ENCODE measurements at regions not wholly inside any gene's neighbourhood (a gene's known extent, or its start where the extent isn't known, plus 50 kb on each side); places are given as distances from the start of the nearest gene placed in this dataset.

DNA sequence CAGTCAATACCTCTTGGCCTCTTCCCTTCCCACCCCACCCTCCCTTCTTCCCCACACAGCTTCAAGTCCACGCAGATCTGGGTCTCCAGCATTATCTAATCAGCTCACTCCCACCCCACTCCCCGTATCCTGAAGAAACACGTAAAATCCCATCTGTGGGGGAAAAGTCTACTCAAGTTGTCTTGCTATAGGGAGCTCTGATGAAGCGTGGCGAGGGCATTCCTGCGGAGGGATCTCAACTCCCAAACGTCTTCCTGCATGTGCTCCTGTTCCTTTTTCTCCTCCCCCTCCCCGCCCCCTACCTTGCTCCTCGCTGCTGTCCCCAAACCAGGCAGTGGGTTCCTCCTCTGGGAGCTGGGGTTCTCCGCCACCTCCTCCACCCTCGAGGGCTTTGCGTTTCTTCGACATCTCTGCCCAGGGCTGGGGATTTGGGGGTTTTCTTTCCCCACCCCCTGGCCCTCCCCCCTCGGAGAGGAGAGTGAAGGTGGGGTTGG lies 181.8 kb downstream of the TBXT start:
- H3K27ac ChIP-seq (ENCODE audit: low read depth, low read length), result no peak overlapping the region
- H3K9ac ChIP-seq (ENCODE audit: low read depth, low read length), result no peak overlapping the region
- no peaks in the 10 kb centered on the region for H3K36me3 ChIP-seq (ENCODE audit: control insufficient read depth, insufficient read depth, low read length)
- H3K27me3 ChIP-seq (ENCODE audit: control insufficient read depth, insufficient read depth, low read length), result peaks cover 89% of the 10 kb centered on the region
- H3K4me1 ChIP-seq (ENCODE audit: control insufficient read depth, insufficient read depth, low read length), result peaks cover 17% of the 10 kb centered on the region
- no peaks in the 10 kb centered on the region for H3K9me3 ChIP-seq (ENCODE audit: control insufficient read depth, insufficient read depth, low read length)
- H3K4me3 ChIP-seq (ENCODE audit: low read depth, low read length), result peak overlapping the region; percentile 60

DNA sequence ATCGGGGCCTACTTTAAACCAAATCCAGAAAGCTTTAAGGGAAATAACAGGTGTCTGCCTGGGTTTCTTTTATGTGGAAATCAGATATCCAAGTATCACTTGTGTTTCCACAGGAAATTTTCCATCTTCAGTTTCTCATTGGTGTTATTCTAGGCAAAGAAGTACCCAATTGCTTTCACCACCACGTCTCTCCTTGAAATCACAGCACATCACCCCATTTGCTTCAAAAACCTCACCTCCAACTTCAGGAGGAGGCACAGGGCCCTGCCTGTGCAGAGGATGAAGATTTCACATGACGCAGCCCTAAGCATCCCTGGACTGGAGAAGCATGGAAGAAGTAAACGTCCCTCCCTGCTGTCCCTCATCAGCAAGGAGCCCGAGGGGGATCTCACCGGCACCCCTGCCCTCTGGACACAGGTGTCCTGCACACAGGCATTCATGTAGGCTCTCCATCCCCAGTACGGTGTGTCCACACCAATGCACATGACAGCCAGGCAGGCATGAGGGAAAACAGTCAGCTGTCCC lies 182.3 kb downstream of the TBXT start:
- H3K27me3 ChIP-seq (ENCODE audit: control insufficient read depth, insufficient read depth, low read length), result peaks cover 84% of the 10 kb centered on the region

GRCh38 chr6:165984729-165985275 lies 182.8 kb downstream of the TBXT start:
- H3K27ac ChIP-seq (ENCODE audit: low read depth, low read length), result no peak overlapping the region
- peaks cover 18% of the 10 kb centered on the region for H3K4me1 ChIP-seq (ENCODE audit: control insufficient read depth, insufficient read depth, low read length)
- H3K4me3 ChIP-seq (ENCODE audit: low read depth, low read length), result no peak overlapping the region
- no peak overlapping the region for H3K9ac ChIP-seq (ENCODE audit: low read depth, low read length)
- no peaks in the 10 kb centered on the region for H3K36me3 ChIP-seq (ENCODE audit: control insufficient read depth, insufficient read depth, low read length)
- H3K27me3 ChIP-seq (ENCODE audit: control insufficient read depth, insufficient read depth, low read length), result peaks cover 79% of the 10 kb centered on the region
- H3K9me3 ChIP-seq (ENCODE audit: control insufficient read depth, insufficient read depth, low read length), result no peaks in the 10 kb centered on the region

More for the DNA sequence above, 182.3 kb downstream of the TBXT start:
- no peaks in the 10 kb centered on the region for H3K9me3 ChIP-seq (ENCODE audit: control insufficient read depth, insufficient read depth, low read length)
- H3K36me3 ChIP-seq (ENCODE audit: control insufficient read depth, insufficient read depth, low read length), result no peaks in the 10 kb centered on the region
- H3K4me1 ChIP-seq (ENCODE audit: control insufficient read depth, insufficient read depth, low read length), result peaks cover 18% of the 10 kb centered on the region
- H3K27ac ChIP-seq (ENCODE audit: low read depth, low read length), result no peak overlapping the region
- H3K4me3 ChIP-seq (ENCODE audit: low read depth, low read length), result no peak overlapping the region
- no peak overlapping the region for H3K9ac ChIP-seq (ENCODE audit: low read depth, low read length)

GRCh38 chr6:165983112-165984072 lies 184.3 kb downstream of the TBXT start:
- Histone ChIP-seq H3K27ac (ENCODE audit: low read depth, low read length) (no peak overlapping the region), H3K4me3 (ENCODE audit: low read depth, low read length) (no peak overlapping the region), H3K9me3 (ENCODE audit: control insufficient read depth, insufficient read depth, low read length) (no peaks in the 10 kb centered on the region), H3K36me3 (ENCODE audit: control insufficient read depth, insufficient read depth, low read length) (no peaks in the 10 kb centered on the region), H3K27me3 (ENCODE audit: control insufficient read depth, insufficient read depth, low read length) (peaks cover 65% of the 10 kb centered on the region), H3K4me1 (ENCODE audit: control insufficient read depth, insufficient read depth, low read length) (peaks cover 10% of the 10 kb centered on the region), H3K9ac (ENCODE audit: low read depth, low read length) (no peak overlapping the region)

DNA sequence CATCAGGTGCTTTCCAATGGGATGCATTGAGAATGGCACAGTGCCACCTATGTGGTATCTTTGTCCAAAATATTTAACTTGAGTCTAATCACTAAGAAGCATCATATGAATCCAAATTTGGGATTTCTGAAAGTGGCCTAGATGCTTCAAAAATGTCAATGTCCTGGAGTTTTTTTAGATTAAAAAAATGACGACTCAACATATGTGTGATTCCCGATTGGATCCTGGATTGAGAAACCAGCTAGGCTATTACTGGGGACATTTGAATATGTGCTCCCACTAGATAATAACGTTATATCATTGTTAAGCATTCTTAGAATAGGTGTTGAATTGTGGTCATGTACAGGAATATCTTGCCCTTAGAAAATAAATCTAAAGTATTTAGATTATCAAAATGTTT lies 189.2 kb downstream of the TBXT start:
- H3K36me3 ChIP-seq (ENCODE audit: control insufficient read depth, insufficient read depth, low read length), result no peaks in the 10 kb centered on the region
- H3K4me1 ChIP-seq (ENCODE audit: control insufficient read depth, insufficient read depth, low read length), result peaks cover 10% of the 10 kb centered on the region
- H3K9me3 ChIP-seq (ENCODE audit: control insufficient read depth, insufficient read depth, low read length), result no peaks in the 10 kb centered on the region
- H3K27ac ChIP-seq (ENCODE audit: low read depth, low read length), result no peak overlapping the region
- H3K9ac ChIP-seq (ENCODE audit: low read depth, low read length), result no peak overlapping the region
- H3K27me3 ChIP-seq (ENCODE audit: control insufficient read depth, insufficient read depth, low read length), result peaks cover 15% of the 10 kb centered on the region
- H3K4me3 ChIP-seq (ENCODE audit: low read depth, low read length), result no peak overlapping the region

DNA sequence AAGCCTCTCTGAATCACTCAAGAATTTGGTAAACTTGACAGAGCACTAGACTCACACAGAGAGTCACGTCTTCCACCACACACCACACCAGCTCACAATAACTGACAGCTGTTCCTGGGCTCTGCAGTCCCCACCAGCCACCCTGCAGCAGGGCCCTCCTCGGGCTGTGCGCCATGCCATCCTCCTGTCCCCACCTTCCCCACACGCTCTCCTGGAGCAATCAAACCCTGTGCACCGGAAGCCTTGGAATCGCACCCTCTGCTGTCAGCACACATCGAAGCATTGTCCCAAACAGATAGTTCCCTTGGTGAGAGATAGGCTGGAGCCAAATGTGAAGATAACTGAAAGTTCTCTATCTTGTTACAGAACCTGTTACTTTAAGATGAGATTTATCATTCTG lies 191.0 kb downstream of the TBXT start:
- H3K4me1 ChIP-seq (ENCODE audit: control insufficient read depth, insufficient read depth, low read length), result peaks cover 9% of the 10 kb centered on the region

DNA sequence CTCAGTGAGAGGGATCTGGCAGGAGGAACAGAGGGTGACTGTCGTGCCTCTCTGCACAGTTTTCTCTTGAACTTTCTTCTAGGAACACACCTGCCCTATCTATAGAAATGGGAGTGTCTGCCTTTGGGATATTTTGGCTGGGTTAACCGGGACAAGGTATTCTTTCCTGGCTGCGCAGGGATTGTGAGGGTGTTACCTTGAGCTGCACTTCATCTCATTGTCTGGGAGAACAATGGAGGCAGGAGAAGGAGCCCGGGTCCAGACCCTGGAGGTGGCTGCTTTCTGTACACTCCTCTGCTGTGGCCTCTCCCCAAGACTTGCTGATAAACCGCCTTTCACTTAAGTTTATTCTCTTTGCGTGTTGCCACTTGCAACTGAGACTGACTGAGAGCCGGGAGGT lies 192.8 kb downstream of the TBXT start:
- no peak overlapping the region for H3K9ac ChIP-seq (ENCODE audit: low read depth, low read length)
- H3K4me1 ChIP-seq (ENCODE audit: control insufficient read depth, insufficient read depth, low read length), result no peaks in the 10 kb centered on the region
- H3K27ac ChIP-seq (ENCODE audit: low read depth, low read length), result no peak overlapping the region
- H3K27me3 ChIP-seq (ENCODE audit: control insufficient read depth, insufficient read depth, low read length), result no peaks in the 10 kb centered on the region
- no peaks in the 10 kb centered on the region for H3K36me3 ChIP-seq (ENCODE audit: control insufficient read depth, insufficient read depth, low read length)
- H3K4me3 ChIP-seq (ENCODE audit: low read depth, low read length), result no peak overlapping the region
- no peaks in the 10 kb centered on the region for H3K9me3 ChIP-seq (ENCODE audit: control insufficient read depth, insufficient read depth, low read length)

More for the DNA sequence above, 191.0 kb downstream of the TBXT start:
- Histone ChIP-seq H3K36me3 (ENCODE audit: control insufficient read depth, insufficient read depth, low read length) (no peaks in the 10 kb centered on the region), H3K27ac (ENCODE audit: low read depth, low read length) (no peak overlapping the region), H3K27me3 (ENCODE audit: control insufficient read depth, insufficient read depth, low read length) (no peaks in the 10 kb centered on the region), H3K9me3 (ENCODE audit: control insufficient read depth, insufficient read depth, low read length) (no peaks in the 10 kb centered on the region), H3K4me3 (ENCODE audit: low read depth, low read length) (no peak overlapping the region), H3K9ac (ENCODE audit: low read depth, low read length) (no peak overlapping the region)

DNA sequence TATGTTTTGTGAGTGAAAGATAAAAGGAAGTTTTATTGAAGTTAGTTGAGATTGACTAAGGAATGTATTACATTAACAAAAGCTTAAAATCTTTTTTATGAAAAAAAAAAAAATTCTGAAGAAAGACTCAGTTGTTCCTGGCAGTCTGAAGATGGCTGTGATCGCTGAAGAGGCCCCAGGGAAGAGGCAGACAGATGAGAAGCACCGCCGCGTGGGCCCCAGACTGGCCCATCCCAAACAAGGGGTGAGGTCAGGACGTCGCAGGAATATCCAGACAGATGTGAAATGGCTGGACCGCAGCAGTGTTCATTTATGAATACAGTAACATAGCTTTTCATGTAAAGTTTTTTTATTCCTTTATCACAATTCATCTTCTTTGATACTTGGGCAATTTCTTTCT lies 194.2 kb downstream of the TBXT start:
- Histone ChIP-seq H3K4me1 (ENCODE audit: control insufficient read depth, insufficient read depth, low read length) (no peaks in the 10 kb centered on the region), H3K4me3 (ENCODE audit: low read depth, low read length) (no peak overlapping the region), H3K9me3 (ENCODE audit: control insufficient read depth, insufficient read depth, low read length) (no peaks in the 10 kb centered on the region), H3K27ac (ENCODE audit: low read depth, low read length) (no peak overlapping the region), H3K27me3 (ENCODE audit: control insufficient read depth, insufficient read depth, low read length) (no peaks in the 10 kb centered on the region), H3K36me3 (ENCODE audit: control insufficient read depth, insufficient read depth, low read length) (no peaks in the 10 kb centered on the region), H3K9ac (ENCODE audit: low read depth, low read length) (no peak overlapping the region)

DNA sequence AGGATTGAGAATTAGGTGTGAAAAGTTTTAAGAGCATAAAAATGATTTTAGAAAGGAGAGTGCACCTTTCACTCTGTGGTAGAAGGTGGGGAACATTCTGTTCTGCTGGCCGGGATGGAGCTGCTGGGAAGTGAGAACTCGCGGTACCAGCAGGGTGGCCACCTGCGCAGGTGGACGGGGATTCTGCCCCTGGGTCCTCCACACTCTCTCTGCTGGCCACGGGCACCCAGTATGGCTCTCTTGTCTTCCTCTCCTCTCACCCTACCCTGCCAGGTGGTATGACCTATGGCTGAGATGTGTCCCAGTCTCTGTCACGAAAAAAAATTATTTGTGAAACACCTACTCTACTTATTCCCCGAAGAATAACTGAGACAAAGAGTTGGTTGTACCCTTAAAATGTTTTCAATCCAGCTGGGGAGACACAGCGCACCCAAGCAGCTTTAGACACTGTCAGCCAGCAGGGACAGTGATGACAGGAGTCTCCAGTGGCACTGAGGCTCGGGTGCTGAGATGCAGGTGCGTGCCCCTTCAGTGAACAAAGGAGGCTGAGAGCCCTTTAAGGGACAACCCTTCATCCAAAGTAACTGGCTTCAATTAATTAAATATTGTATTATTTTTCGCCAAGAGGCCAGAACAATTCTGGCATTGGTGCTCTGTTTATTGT lies 195.4 kb downstream of the TBXT start:
- H3K9ac ChIP-seq (ENCODE audit: low read depth, low read length), result no peak overlapping the region
- H3K27me3 ChIP-seq (ENCODE audit: control insufficient read depth, insufficient read depth, low read length), result no peaks in the 10 kb centered on the region
- no peaks in the 10 kb centered on the region for H3K9me3 ChIP-seq (ENCODE audit: control insufficient read depth, insufficient read depth, low read length)
- H3K36me3 ChIP-seq (ENCODE audit: control insufficient read depth, insufficient read depth, low read length), result no peaks in the 10 kb centered on the region
- no peak overlapping the region for H3K4me3 ChIP-seq (ENCODE audit: low read depth, low read length)
- H3K27ac ChIP-seq (ENCODE audit: low read depth, low read length), result no peak overlapping the region
- H3K4me1 ChIP-seq (ENCODE audit: control insufficient read depth, insufficient read depth, low read length), result no peaks in the 10 kb centered on the region

DNA sequence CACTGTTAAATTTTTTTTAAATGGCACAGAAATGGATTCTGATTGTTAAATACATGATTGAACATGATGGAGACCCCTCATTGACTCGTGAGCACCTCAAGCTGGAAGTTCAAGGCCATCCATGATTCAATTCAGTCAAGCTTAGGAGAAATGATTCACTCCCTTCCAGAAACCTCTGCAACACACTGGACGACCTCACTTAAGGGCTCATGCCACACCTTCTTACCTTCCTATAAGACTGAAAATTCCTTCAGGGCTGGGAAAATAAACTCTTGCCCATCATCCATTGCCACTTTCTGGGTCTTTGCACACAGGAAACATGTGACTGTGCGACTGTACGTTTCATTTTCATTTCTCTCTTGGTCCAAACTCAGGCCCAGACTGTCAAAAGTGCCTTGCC lies 196.4 kb downstream of the TBXT start:
- Histone ChIP-seq H3K9ac (ENCODE audit: low read depth, low read length) (no peak overlapping the region), H3K9me3 (ENCODE audit: control insufficient read depth, insufficient read depth, low read length) (no peaks in the 10 kb centered on the region), H3K27me3 (ENCODE audit: control insufficient read depth, insufficient read depth, low read length) (no peaks in the 10 kb centered on the region), H3K4me1 (ENCODE audit: control insufficient read depth, insufficient read depth, low read length) (no peaks in the 10 kb centered on the region), H3K4me3 (ENCODE audit: low read depth, low read length) (no peak overlapping the region), H3K27ac (ENCODE audit: low read depth, low read length) (no peak overlapping the region), H3K36me3 (ENCODE audit: control insufficient read depth, insufficient read depth, low read length) (no peaks in the 10 kb centered on the region)
